ENCODE measurements at regions not wholly inside any gene's neighbourhood (a gene's known extent, or its start where the extent isn't known, plus 50 kb on each side); places are given as distances from the start of the nearest gene placed in this dataset.
"Not testable (repeated sequence)": the region's sequence is repeated elsewhere in the genome, so short reads cannot be mapped to it uniquely, and the experiment has no call there.

GRCh38 chr13:90278231-90278630 is 1069.3 kb upstream of the MIR17HG start:
- 94% methylated on average over 3 of the region's 3 CpGs for WGBS
- not testable (repeated sequence) for H3K4me3 ChIP-seq (ENCODE audit: low read length in 2 of 2); H3K27me3 ChIP-seq (ENCODE audit: control insufficient read depth in 2 of 2, insufficient read depth in 1 of 2, low read length in 1 of 2); H3K36me3 ChIP-seq (ENCODE audit: control insufficient read depth in 2 of 2, insufficient read depth in 2 of 2, low read length in 1 of 2); H3K9me3 ChIP-seq (ENCODE audit: control insufficient read depth in 2 of 2, insufficient read depth in 1 of 2, low read length in 1 of 2); H3K27ac ChIP-seq (ENCODE audit: low read depth in 1 of 2, low read length in 1 of 2); DNase-seq (ENCODE audit: low read depth in 6 of 9, low spot score in 9 of 9); H3K4me1 ChIP-seq (ENCODE audit: control insufficient read depth in 2 of 2, insufficient read depth in 2 of 2, low read length in 2 of 2)

- Histone ChIP-seq H3K27me3 (ENCODE audit: control insufficient read depth in 2 of 2, insufficient read depth in 1 of 2, low read length in 1 of 2) (no peaks in the 10 kb centered on the region), H3K4me1 (ENCODE audit: control insufficient read depth in 2 of 2, insufficient read depth in 2 of 2, low read length in 2 of 2) (no peaks in the 10 kb centered on the region), H3K9me3 (ENCODE audit: control insufficient read depth in 2 of 2, insufficient read depth in 1 of 2, low read length in 1 of 2) (no peaks in the 10 kb centered on the region), H3K27ac (ENCODE audit: low read depth in 1 of 2, low read length in 1 of 2) (no peak overlapping the region), H3K4me3 (ENCODE audit: low read length in 2 of 2) (no peak overlapping the region), H3K36me3 (ENCODE audit: control insufficient read depth in 2 of 2, insufficient read depth in 2 of 2, low read length in 1 of 2) (no peaks in the 10 kb centered on the region)
- no peak for DNase-seq (ENCODE audit: low read depth in 6 of 9, low spot score in 9 of 9)
Measured at GRCh38 chr13:90281709-90282108, 1065.8 kb upstream of the MIR17HG start.

DNA sequence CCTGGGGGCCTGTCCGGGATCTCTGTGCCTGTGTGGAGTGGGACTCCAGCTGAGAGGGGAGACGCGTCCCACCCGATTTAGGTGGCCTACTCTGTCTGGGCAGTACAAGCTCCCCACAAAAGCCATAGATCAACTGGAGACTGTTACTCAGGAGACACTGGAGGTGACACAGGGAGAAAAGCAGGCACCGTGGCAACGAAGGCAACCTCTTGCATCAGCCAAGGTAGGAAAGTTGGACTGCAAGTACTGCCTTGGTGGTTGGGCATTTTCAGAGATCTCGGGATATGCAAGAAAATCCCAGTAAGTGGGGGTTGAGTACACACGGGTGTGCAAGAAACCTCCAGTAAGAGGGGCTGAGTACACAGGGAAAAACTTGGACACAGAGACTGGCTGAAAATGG is 1060.0 kb upstream of the MIR17HG start:
- H3K27ac ChIP-seq (ENCODE audit: low read depth in 1 of 2, low read length in 1 of 2), result no peak overlapping the region
- 95% methylated on average over 8 of the region's 8 CpGs for WGBS
- H3K4me3 ChIP-seq (ENCODE audit: low read length in 2 of 2), result no peak overlapping the region
- no peaks in the 10 kb centered on the region for H3K4me1 ChIP-seq (ENCODE audit: control insufficient read depth in 2 of 2, insufficient read depth in 2 of 2, low read length in 2 of 2)
- no peaks in the 10 kb centered on the region for H3K27me3 ChIP-seq (ENCODE audit: control insufficient read depth in 2 of 2, insufficient read depth in 1 of 2, low read length in 1 of 2)
- H3K36me3 ChIP-seq (ENCODE audit: control insufficient read depth in 2 of 2, insufficient read depth in 2 of 2, low read length in 1 of 2), result no peaks in the 10 kb centered on the region
- peaks cover 0 to 6% of the 10 kb centered on the region in 2 donors for H3K9me3 ChIP-seq (ENCODE audit: control insufficient read depth in 2 of 2, insufficient read depth in 1 of 2, low read length in 1 of 2)
- no peak for DNase-seq (ENCODE audit: low read depth in 6 of 9, low spot score in 9 of 9)

GRCh38 chr13:90293793-90294361 is 1053.6 kb upstream of the MIR17HG start:
- no peak for DNase-seq (ENCODE audit: low read depth in 6 of 9, low spot score in 9 of 9)
- H3K36me3 ChIP-seq (ENCODE audit: control insufficient read depth in 2 of 2, insufficient read depth in 2 of 2, low read length in 1 of 2), result no peaks in the 10 kb centered on the region
- no peak overlapping the region for H3K4me3 ChIP-seq (ENCODE audit: low read length in 2 of 2)
- WGBS, result 91% methylated on average over 7 of the region's 7 CpGs
- no peaks in the 10 kb centered on the region for H3K27me3 ChIP-seq (ENCODE audit: control insufficient read depth in 2 of 2, insufficient read depth in 1 of 2, low read length in 1 of 2)
- no peaks in the 10 kb centered on the region for H3K4me1 ChIP-seq (ENCODE audit: control insufficient read depth in 2 of 2, insufficient read depth in 2 of 2, low read length in 2 of 2)
- H3K9me3 ChIP-seq (ENCODE audit: control insufficient read depth in 2 of 2, insufficient read depth in 1 of 2, low read length in 1 of 2), result peaks cover 0 to 1% of the 10 kb centered on the region in 2 donors
- H3K27ac ChIP-seq (ENCODE audit: low read depth in 1 of 2, low read length in 1 of 2), result no peak overlapping the region

DNA sequence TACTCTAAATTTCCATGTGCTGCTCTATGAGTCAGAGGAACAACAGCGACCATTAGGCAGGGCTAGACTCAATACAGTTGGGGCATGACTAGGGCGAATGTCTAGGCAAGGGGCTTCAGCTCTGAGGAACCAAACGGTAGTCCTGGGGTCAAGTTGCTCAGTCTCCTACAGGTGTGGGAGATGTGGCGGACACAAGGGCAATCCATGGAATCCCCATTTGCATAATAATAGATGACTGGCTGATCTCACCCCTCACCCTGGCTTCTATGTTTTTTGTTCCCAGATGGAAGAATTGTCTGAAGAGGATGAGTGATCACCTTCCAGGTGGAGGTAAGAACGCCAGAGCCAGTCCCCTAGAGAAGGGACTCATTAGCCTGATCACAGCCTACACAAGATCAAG is 1048.2 kb upstream of the MIR17HG start:
- WGBS, result 94% methylated on average over 5 of the region's 5 CpGs
- H3K36me3 ChIP-seq (ENCODE audit: control insufficient read depth in 2 of 2, insufficient read depth in 2 of 2, low read length in 1 of 2), result no peaks in the 10 kb centered on the region
- no peaks in the 10 kb centered on the region for H3K27me3 ChIP-seq (ENCODE audit: control insufficient read depth in 2 of 2, insufficient read depth in 1 of 2, low read length in 1 of 2)
- H3K4me1 ChIP-seq (ENCODE audit: control insufficient read depth in 2 of 2, insufficient read depth in 2 of 2, low read length in 2 of 2), result no peaks in the 10 kb centered on the region
- DNase-seq (ENCODE audit: low read depth in 6 of 9, low spot score in 9 of 9), result no peak
- H3K9me3 ChIP-seq (ENCODE audit: control insufficient read depth in 2 of 2, insufficient read depth in 1 of 2, low read length in 1 of 2), result peaks cover 0 to 1% of the 10 kb centered on the region in 2 donors
- no peak overlapping the region for H3K4me3 ChIP-seq (ENCODE audit: low read length in 2 of 2)
- no peak overlapping the region for H3K27ac ChIP-seq (ENCODE audit: low read depth in 1 of 2, low read length in 1 of 2)

DNA sequence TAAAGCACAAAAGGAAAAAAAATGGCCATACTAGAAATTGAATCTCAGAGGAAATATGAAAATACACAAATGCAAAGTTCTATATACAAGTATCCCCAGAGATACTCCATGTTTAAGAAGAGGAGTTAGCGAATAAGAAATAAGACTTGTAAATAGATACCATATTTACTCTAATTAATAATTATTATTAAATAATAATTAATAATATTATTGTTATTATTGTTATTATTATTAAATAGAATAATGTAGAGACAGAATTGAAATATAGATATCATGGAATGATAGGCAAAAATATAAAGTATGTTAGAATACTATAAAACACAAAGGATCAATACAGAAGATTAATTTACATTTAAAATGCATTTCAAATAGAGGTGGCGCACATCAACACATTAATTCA is 1047.5 kb upstream of the MIR17HG start:
- Histone ChIP-seq H3K4me3 (ENCODE audit: low read length in 2 of 2) (no peak overlapping the region), H3K4me1 (ENCODE audit: control insufficient read depth in 2 of 2, insufficient read depth in 2 of 2, low read length in 2 of 2) (no peaks in the 10 kb centered on the region), H3K27me3 (ENCODE audit: control insufficient read depth in 2 of 2, insufficient read depth in 1 of 2, low read length in 1 of 2) (no peaks in the 10 kb centered on the region), H3K36me3 (ENCODE audit: control insufficient read depth in 2 of 2, insufficient read depth in 2 of 2, low read length in 1 of 2) (no peaks in the 10 kb centered on the region), H3K9me3 (ENCODE audit: control insufficient read depth in 2 of 2, insufficient read depth in 1 of 2, low read length in 1 of 2) (peaks cover 0 to 1% of the 10 kb centered on the region in 2 donors), H3K27ac (ENCODE audit: low read depth in 1 of 2, low read length in 1 of 2) (no peak overlapping the region)
- WGBS, result 99% methylated on average over 2 of the region's 2 CpGs
- DNase-seq (ENCODE audit: low read depth in 6 of 9, low spot score in 9 of 9), result no peak

- no peak for DNase-seq (ENCODE audit: low read depth in 6 of 9, low spot score in 9 of 9)
- H3K9me3 ChIP-seq (ENCODE audit: control insufficient read depth in 2 of 2, insufficient read depth in 1 of 2, low read length in 1 of 2), result no peaks in the 10 kb centered on the region
- no peaks in the 10 kb centered on the region for H3K36me3 ChIP-seq (ENCODE audit: control insufficient read depth in 2 of 2, insufficient read depth in 2 of 2, low read length in 1 of 2)
- 98% methylated on average over 1 of the region's 1 CpG for WGBS
- H3K27me3 ChIP-seq (ENCODE audit: control insufficient read depth in 2 of 2, insufficient read depth in 1 of 2, low read length in 1 of 2), result no peaks in the 10 kb centered on the region
- no peak overlapping the region for H3K27ac ChIP-seq (ENCODE audit: low read depth in 1 of 2, low read length in 1 of 2)
- H3K4me1 ChIP-seq (ENCODE audit: control insufficient read depth in 2 of 2, insufficient read depth in 2 of 2, low read length in 2 of 2), result no peaks in the 10 kb centered on the region
- H3K4me3 ChIP-seq (ENCODE audit: low read length in 2 of 2), result no peak overlapping the region
Measured at GRCh38 chr13:90302107-90302506, 1045.4 kb upstream of the MIR17HG start.

- WGBS, result 88% methylated on average over 1 of the region's 1 CpG
- Histone ChIP-seq H3K27ac (ENCODE audit: low read depth in 1 of 2, low read length in 1 of 2) (no peak overlapping the region), H3K9me3 (ENCODE audit: control insufficient read depth in 2 of 2, insufficient read depth in 1 of 2, low read length in 1 of 2) (no peaks in the 10 kb centered on the region), H3K4me3 (ENCODE audit: low read length in 2 of 2) (no peak overlapping the region), H3K36me3 (ENCODE audit: control insufficient read depth in 2 of 2, insufficient read depth in 2 of 2, low read length in 1 of 2) (no peaks in the 10 kb centered on the region), H3K27me3 (ENCODE audit: control insufficient read depth in 2 of 2, insufficient read depth in 1 of 2, low read length in 1 of 2) (no peaks in the 10 kb centered on the region), H3K4me1 (ENCODE audit: control insufficient read depth in 2 of 2, insufficient read depth in 2 of 2, low read length in 2 of 2) (no peaks in the 10 kb centered on the region)
- DNase-seq (ENCODE audit: low read depth in 6 of 9, low spot score in 9 of 9), result no peak
Measured at GRCh38 chr13:90305796-90306195, 1041.7 kb upstream of the MIR17HG start.

DNA sequence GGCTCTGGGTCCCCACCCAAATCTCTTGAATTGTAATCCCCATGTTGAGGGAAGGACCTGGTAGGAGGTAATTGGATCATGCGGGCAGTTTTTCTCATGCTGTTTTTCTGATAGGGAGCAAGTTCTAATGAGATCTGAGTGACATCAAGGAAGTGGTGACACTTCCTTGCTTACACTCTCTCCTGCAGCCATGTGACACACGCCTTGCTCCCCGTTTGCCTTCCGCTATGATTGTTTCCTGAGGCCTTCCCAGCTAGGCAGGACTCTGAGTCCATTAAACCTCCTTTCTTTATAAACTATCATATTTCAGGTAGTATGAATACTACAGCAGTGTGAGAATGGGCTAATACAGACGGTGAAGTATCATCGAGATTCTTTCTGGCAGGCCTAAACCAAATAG is 1040.4 kb upstream of the MIR17HG start:
- Histone ChIP-seq H3K27me3 (ENCODE audit: control insufficient read depth in 2 of 2, insufficient read depth in 1 of 2, low read length in 1 of 2) (no peaks in the 10 kb centered on the region), H3K27ac (ENCODE audit: low read depth in 1 of 2, low read length in 1 of 2) (no peak overlapping the region), H3K4me3 (ENCODE audit: low read length in 2 of 2) (no peak overlapping the region), H3K36me3 (ENCODE audit: control insufficient read depth in 2 of 2, insufficient read depth in 2 of 2, low read length in 1 of 2) (no peaks in the 10 kb centered on the region), H3K4me1 (ENCODE audit: control insufficient read depth in 2 of 2, insufficient read depth in 2 of 2, low read length in 2 of 2) (no peaks in the 10 kb centered on the region), H3K9me3 (ENCODE audit: control insufficient read depth in 2 of 2, insufficient read depth in 1 of 2, low read length in 1 of 2) (no peaks in the 10 kb centered on the region)
- 95% methylated on average over 6 of the region's 6 CpGs for WGBS
- no peak for DNase-seq (ENCODE audit: low read depth in 6 of 9, low spot score in 9 of 9)

DNA sequence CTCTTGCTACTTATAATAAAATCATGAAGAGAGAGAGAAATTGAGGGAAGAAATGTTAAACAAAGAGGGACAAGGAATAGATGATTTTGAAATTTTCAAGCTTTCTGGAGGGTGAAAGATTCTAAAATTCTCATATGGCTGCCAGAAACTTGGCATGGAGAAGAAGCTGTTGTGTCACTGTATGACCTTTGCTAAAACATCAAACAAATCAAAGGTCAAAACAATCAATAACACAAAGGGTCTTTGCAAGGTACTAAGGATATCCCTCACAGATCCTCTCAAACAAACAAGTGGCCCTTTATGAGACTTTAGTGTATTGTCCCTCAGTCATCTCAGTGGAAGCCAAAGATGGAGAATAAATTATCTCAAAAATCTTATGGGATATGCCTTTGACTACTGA is 1039.2 kb upstream of the MIR17HG start:
- Histone ChIP-seq H3K9me3 (ENCODE audit: control insufficient read depth in 2 of 2, insufficient read depth in 1 of 2, low read length in 1 of 2) (no peaks in the 10 kb centered on the region), H3K36me3 (ENCODE audit: control insufficient read depth in 2 of 2, insufficient read depth in 2 of 2, low read length in 1 of 2) (no peaks in the 10 kb centered on the region), H3K4me1 (ENCODE audit: control insufficient read depth in 2 of 2, insufficient read depth in 2 of 2, low read length in 2 of 2) (no peaks in the 10 kb centered on the region), H3K27me3 (ENCODE audit: control insufficient read depth in 2 of 2, insufficient read depth in 1 of 2, low read length in 1 of 2) (no peaks in the 10 kb centered on the region), H3K27ac (ENCODE audit: low read depth in 1 of 2, low read length in 1 of 2) (no peak overlapping the region), H3K4me3 (ENCODE audit: low read length in 2 of 2) (no peak overlapping the region)
- no peak for DNase-seq (ENCODE audit: low read depth in 6 of 9, low spot score in 9 of 9)

Data from thymus (tissue), 11 donors.